Hematopoietic multipotent progenitor cell treated with erythropoietin and hydrocortisone succinate and interleukin-3 and kit ligand, for 17 days (in vitro differentiated cells): ENCODE measurements at regions not wholly inside any gene's neighbourhood (a gene's known extent, or its start where the extent isn't known, plus 50 kb on each side); places are given as distances from the start of the nearest gene placed in this dataset.
"Not testable (repeated sequence)": the region's sequence is repeated elsewhere in the genome, so short reads cannot be mapped to it uniquely, and the experiment has no call there.

ENCODE experiments used
- DNase-seq: peaks from one replicate; pipeline ENCODE4 v3.0.0-alpha.2; 2015; ENCODE audit warnings: low spot score

- not testable (repeated sequence) for DNase-seq
Observed at GRCh38 chrX:80508083-80508482, 87.8 kb downstream of the TENT5D start.

GRCh38 chrX:80511969-80512760 lies 91.9 kb downstream of the TENT5D start:
- peak; percentile 4 for DNase-seq

- DNase-seq = no peak
Observed at GRCh38 chrX:80512924-80513323, 92.7 kb downstream of the TENT5D start.

GRCh38 chrX:80513625-80514024 lies 93.4 kb downstream of the TENT5D start:
- DNase-seq = no peak

GRCh38 chrX:80537096-80537495 lies 116.8 kb downstream of the TENT5D start:
- DNase-seq = no peak

- no peak for DNase-seq
Observed at GRCh38 chrX:80550722-80551121, 130.5 kb downstream of the TENT5D start.

GRCh38 chrX:80556148-80556547 lies 135.9 kb downstream of the TENT5D start:
- no peak for DNase-seq

- DNase-seq = no peak
Observed at GRCh38 chrX:80572636-80573035, 152.4 kb downstream of the TENT5D start.

GRCh38 chrX:80573275-80573674 lies 153.0 kb downstream of the TENT5D start:
- no peak for DNase-seq

- DNase-seq = not testable (repeated sequence)
Observed at GRCh38 chrX:80574486-80575086, 154.3 kb downstream of the TENT5D start.

GRCh38 chrX:80576267-80576666 lies 156.0 kb downstream of the TENT5D start:
- no peak for DNase-seq

GRCh38 chrX:80576806-80577533 lies 156.7 kb downstream of the TENT5D start:
- DNase-seq = no peak

GRCh38 chrX:80578517-80579105 lies 158.4 kb downstream of the TENT5D start:
- DNase-seq = peak; percentile 3

GRCh38 chrX:80590992-80591391 lies 170.7 kb downstream of the TENT5D start:
- not testable (repeated sequence) for DNase-seq

- DNase-seq = no peak
Observed at GRCh38 chrX:80602036-80602860, 182.0 kb downstream of the TENT5D start.
